ENCODE measurements at regions not wholly inside any gene's neighbourhood (a gene's known extent, or its start where the extent isn't known, plus 50 kb on each side); places are given as distances from the start of the nearest gene placed in this dataset.

GRCh38 chr19:29016926-29017760 is 195.8 kb downstream of the UQCRFS1 start:
- TF ChIP-seq HMGA2 (CRISPR knock-in tag; IDR thresholded peaks at IDR 0.05) (no peak), TP53 (CRISPR knock-in tag; IDR thresholded peaks at IDR 0.05) (no peak), HMGXB4 (CRISPR knock-in tag; IDR thresholded peaks at IDR 0.05) (no peak), RORB (CRISPR knock-in tag; IDR thresholded peaks at IDR 0.05) (no peak), CREB1 (CRISPR knock-in tag; IDR thresholded peaks at IDR 0.05) (no peak), CREM (CRISPR knock-in tag; IDR thresholded peaks at IDR 0.05) (no peak), AFF4 (CRISPR knock-in tag; IDR thresholded peaks at IDR 0.05; ENCODE audit: borderline replicate concordance) (no peak), ZNF416 (CRISPR knock-in tag; IDR thresholded peaks at IDR 0.05) (no peak), NFYB (CRISPR knock-in tag; conservative IDR thresholded peaks at IDR 0.05; ENCODE audit: low read depth) (no peak), SMAD3 (CRISPR knock-in tag; IDR thresholded peaks at IDR 0.05; ENCODE audit: borderline replicate concordance) (no peak)
- TF ChIP-seq, protein P1, sequence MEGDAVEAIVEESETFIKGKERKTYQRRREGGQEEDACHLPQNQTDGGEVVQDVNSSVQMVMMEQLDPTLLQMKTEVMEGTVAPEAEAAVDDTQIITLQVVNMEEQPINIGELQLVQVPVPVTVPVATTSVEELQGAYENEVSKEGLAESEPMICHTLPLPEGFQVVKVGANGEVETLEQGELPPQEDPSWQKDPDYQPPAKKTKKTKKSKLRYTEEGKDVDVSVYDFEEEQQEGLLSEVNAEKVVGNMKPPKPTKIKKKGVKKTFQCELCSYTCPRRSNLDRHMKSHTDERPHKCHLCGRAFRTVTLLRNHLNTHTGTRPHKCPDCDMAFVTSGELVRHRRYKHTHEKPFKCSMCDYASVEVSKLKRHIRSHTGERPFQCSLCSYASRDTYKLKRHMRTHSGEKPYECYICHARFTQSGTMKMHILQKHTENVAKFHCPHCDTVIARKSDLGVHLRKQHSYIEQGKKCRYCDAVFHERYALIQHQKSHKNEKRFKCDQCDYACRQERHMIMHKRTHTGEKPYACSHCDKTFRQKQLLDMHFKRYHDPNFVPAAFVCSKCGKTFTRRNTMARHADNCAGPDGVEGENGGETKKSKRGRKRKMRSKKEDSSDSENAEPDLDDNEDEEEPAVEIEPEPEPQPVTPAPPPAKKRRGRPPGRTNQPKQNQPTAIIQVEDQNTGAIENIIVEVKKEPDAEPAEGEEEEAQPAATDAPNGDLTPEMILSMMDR (IDR thresholded peaks at IDR 0.05) = no peak
- TF ChIP-seq, protein P2, sequence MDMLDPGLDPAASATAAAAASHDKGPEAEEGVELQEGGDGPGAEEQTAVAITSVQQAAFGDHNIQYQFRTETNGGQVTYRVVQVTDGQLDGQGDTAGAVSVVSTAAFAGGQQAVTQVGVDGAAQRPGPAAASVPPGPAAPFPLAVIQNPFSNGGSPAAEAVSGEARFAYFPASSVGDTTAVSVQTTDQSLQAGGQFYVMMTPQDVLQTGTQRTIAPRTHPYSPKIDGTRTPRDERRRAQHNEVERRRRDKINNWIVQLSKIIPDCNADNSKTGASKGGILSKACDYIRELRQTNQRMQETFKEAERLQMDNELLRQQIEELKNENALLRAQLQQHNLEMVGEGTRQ (CRISPR knock-in tag; IDR thresholded peaks at IDR 0.05) = no peak
- TF ChIP-seq, protein P3, sequence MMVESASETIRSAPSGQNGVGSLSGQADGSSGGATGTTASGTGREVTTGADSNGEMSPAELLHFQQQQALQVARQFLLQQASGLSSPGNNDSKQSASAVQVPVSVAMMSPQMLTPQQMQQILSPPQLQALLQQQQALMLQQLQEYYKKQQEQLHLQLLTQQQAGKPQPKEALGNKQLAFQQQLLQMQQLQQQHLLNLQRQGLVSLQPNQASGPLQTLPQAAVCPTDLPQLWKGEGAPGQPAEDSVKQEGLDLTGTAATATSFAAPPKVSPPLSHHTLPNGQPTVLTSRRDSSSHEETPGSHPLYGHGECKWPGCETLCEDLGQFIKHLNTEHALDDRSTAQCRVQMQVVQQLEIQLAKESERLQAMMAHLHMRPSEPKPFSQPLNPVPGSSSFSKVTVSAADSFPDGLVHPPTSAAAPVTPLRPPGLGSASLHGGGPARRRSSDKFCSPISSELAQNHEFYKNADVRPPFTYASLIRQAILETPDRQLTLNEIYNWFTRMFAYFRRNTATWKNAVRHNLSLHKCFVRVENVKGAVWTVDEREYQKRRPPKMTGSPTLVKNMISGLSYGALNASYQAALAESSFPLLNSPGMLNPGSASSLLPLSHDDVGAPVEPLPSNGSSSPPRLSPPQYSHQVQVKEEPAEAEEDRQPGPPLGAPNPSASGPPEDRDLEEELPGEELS (CRISPR knock-in tag; IDR thresholded peaks at IDR 0.05) = no peak

All from WTC11 (cell line).